Amniotic epithelial cell (primary cell): ENCODE measurements at regions not wholly inside any gene's neighbourhood (a gene's known extent, or its start where the extent isn't known, plus 50 kb on each side); places are given as distances from the start of the nearest gene placed in this dataset.

Source experiments
- DNase-seq: peaks from one replicate; pipeline ENCODE4 v3.0.0-alpha.2; 2010; ENCODE audit warnings: low read depth

GRCh38 chr2:14272396-14273075 is 360.0 kb upstream of the LRATD1 start:
- no peak for DNase-seq

GRCh38 chr2:14273650-14274049 is 358.9 kb upstream of the LRATD1 start:
- no peak for DNase-seq

GRCh38 chr2:14284244-14284643 is 348.3 kb upstream of the LRATD1 start:
- no peak for DNase-seq

- no peak for DNase-seq
Measured at GRCh38 chr2:14285812-14286211, 346.7 kb upstream of the LRATD1 start.

- no peak for DNase-seq
Measured at GRCh38 chr2:14288016-14288415, 344.5 kb upstream of the LRATD1 start.

- DNase-seq: no peak
Measured at GRCh38 chr2:14292964-14293363, 339.6 kb upstream of the LRATD1 start.

- DNase-seq: no peak
Measured at GRCh38 chr2:14297340-14297739, 335.2 kb upstream of the LRATD1 start.

GRCh38 chr2:14297906-14298305 is 334.6 kb upstream of the LRATD1 start:
- no peak for DNase-seq

- DNase-seq: no peak
Measured at GRCh38 chr2:14301331-14301730, 331.2 kb upstream of the LRATD1 start.

GRCh38 chr2:14303366-14304115 is 329.0 kb upstream of the LRATD1 start:
- no peak for DNase-seq

- DNase-seq: no peak
Measured at GRCh38 chr2:14304326-14304725, 328.2 kb upstream of the LRATD1 start.

GRCh38 chr2:14306268-14306861 is 326.2 kb upstream of the LRATD1 start:
- DNase-seq: no peak

GRCh38 chr2:14313341-14313740 is 319.2 kb upstream of the LRATD1 start:
- no peak for DNase-seq

- no peak for DNase-seq
Measured at GRCh38 chr2:14316594-14316993, 315.9 kb upstream of the LRATD1 start.

GRCh38 chr2:14321357-14321756 is 311.2 kb upstream of the LRATD1 start:
- DNase-seq: no peak

GRCh38 chr2:14322306-14322705 is 310.2 kb upstream of the LRATD1 start:
- DNase-seq: no peak

- DNase-seq: no peak
Measured at GRCh38 chr2:14324308-14324707, 308.2 kb upstream of the LRATD1 start.

- DNase-seq: no peak
Measured at GRCh38 chr2:14330884-14331283, 301.6 kb upstream of the LRATD1 start.

GRCh38 chr2:14336759-14337382 is 295.6 kb upstream of the LRATD1 start:
- DNase-seq: no peak

- DNase-seq: no peak
Measured at GRCh38 chr2:14340703-14341102, 291.8 kb upstream of the LRATD1 start.

GRCh38 chr2:14342313-14342712 is 290.2 kb upstream of the LRATD1 start:
- DNase-seq: no peak

- no peak for DNase-seq
Measured at GRCh38 chr2:14344355-14344754, 288.2 kb upstream of the LRATD1 start.

- DNase-seq: no peak
Measured at GRCh38 chr2:14348247-14348646, 284.3 kb upstream of the LRATD1 start.
